Activated naive CD4-positive, alpha-beta T cell treated with anti-CD3 and anti-CD28 coated beads, Interleukin-2, amount 10 ng/mL, durations not matched to agents 7 days and 5 days (primary cell): ENCODE measurements at regions not wholly inside any gene's neighbourhood (a gene's known extent, or its start where the extent isn't known, plus 50 kb on each side); places are given as distances from the start of the nearest gene placed in this dataset.
"Not testable (repeated sequence)": the region's sequence is repeated elsewhere in the genome, so short reads cannot be mapped to it uniquely, and the experiment has no call there.

ENCODE experiments used
- CTCF ChIA-PET: fragments of 350-600 bp; sonication (Branson Sonifier 250); formaldehyde crosslinking; loops from one replicate; lab custom pipeline; 2021; ENCODE audit warnings: antibody characterized with exemption; lab: Charles Lee
- DNase-seq: peaks from one replicate; pipeline ENCODE4 v3.0.0-alpha.2; 2020
- H3K27ac Mint-ChIP-seq: one replicate; pipeline ENCODE4 v1.8.0; 2021; ENCODE audit warnings: mild to moderate bottlenecking, moderate library complexity, mixed read lengths
- H3K27me3 Mint-ChIP-seq: one replicate; pipeline ENCODE4 v1.8.0; 2021; ENCODE audit warnings: mild to moderate bottlenecking, mixed read lengths
- H3K36me3 Mint-ChIP-seq: one replicate; pipeline ENCODE4 v1.8.0; 2021; ENCODE audit warnings: mixed read lengths
- H3K4me1 Mint-ChIP-seq: one replicate; pipeline ENCODE4 v1.8.0; 2021; ENCODE audit warnings: mixed read lengths
- H3K4me3 Mint-ChIP-seq: one replicate; pipeline ENCODE4 v1.8.0; 2021; ENCODE audit warnings: mild to moderate bottlenecking, moderate library complexity, mixed read lengths
- H3K9me3 Mint-ChIP-seq: one replicate; pipeline ENCODE4 v1.8.0; 2021; ENCODE audit warnings: mixed read lengths

GRCh38 chr4:163737846-163738245, 243.4 kb downstream of the TMA16 start:
- H3K4me1 Mint-ChIP-seq, DNase-seq, H3K9me3 Mint-ChIP-seq, H3K4me3 Mint-ChIP-seq, CTCF ChIA-PET, H3K27ac Mint-ChIP-seq, H3K27me3 Mint-ChIP-seq, H3K36me3 Mint-ChIP-seq: not testable (repeated sequence)

GRCh38 chr4:163738521-163738920, 244.0 kb downstream of the TMA16 start:
- H3K9me3 Mint-ChIP-seq = no peaks in the 10 kb centered on the region
- DNase-seq = no peak
- H3K36me3 Mint-ChIP-seq = no peaks in the 10 kb centered on the region
- CTCF ChIA-PET = no interaction called here
- no peaks in the 10 kb centered on the region for H3K27me3 Mint-ChIP-seq
- H3K4me1 Mint-ChIP-seq = no peaks in the 10 kb centered on the region
- no peak overlapping the region for H3K4me3 Mint-ChIP-seq
- H3K27ac Mint-ChIP-seq = no peak overlapping the region

GRCh38 chr4:163744861-163745260, 250.4 kb downstream of the TMA16 start:
- Mint-ChIP-seq H3K27ac (no peak overlapping the region), H3K9me3 (no peaks in the 10 kb centered on the region), H3K4me1 (no peaks in the 10 kb centered on the region), H3K4me3 (no peak overlapping the region), H3K36me3 (no peaks in the 10 kb centered on the region), H3K27me3 (no peaks in the 10 kb centered on the region)
- CTCF ChIA-PET = no interaction called here
- no peak for DNase-seq

GRCh38 chr4:163747293-163747692, 252.8 kb downstream of the TMA16 start:
- CTCF ChIA-PET = no interaction called here
- no peaks in the 10 kb centered on the region for H3K36me3 Mint-ChIP-seq
- no peaks in the 10 kb centered on the region for H3K9me3 Mint-ChIP-seq
- H3K27me3 Mint-ChIP-seq = no peaks in the 10 kb centered on the region
- DNase-seq = no peak
- no peak overlapping the region for H3K4me3 Mint-ChIP-seq
- no peak overlapping the region for H3K27ac Mint-ChIP-seq
- no peaks in the 10 kb centered on the region for H3K4me1 Mint-ChIP-seq

GRCh38 chr4:163747886-163748285, 253.4 kb downstream of the TMA16 start:
- H3K9me3 Mint-ChIP-seq = no peaks in the 10 kb centered on the region
- H3K27me3 Mint-ChIP-seq = no peaks in the 10 kb centered on the region
- H3K36me3 Mint-ChIP-seq = no peaks in the 10 kb centered on the region
- no peak overlapping the region for H3K27ac Mint-ChIP-seq
- no peak overlapping the region for H3K4me3 Mint-ChIP-seq
- no peaks in the 10 kb centered on the region for H3K4me1 Mint-ChIP-seq
- no peak for DNase-seq
- CTCF ChIA-PET = no interaction called here

GRCh38 chr4:163748449-163748848, 254.0 kb downstream of the TMA16 start:
- H3K9me3 Mint-ChIP-seq = no peaks in the 10 kb centered on the region
- DNase-seq = no peak
- no peak overlapping the region for H3K27ac Mint-ChIP-seq
- CTCF ChIA-PET = no interaction called here
- H3K27me3 Mint-ChIP-seq = no peaks in the 10 kb centered on the region
- H3K36me3 Mint-ChIP-seq = no peaks in the 10 kb centered on the region
- H3K4me1 Mint-ChIP-seq = no peaks in the 10 kb centered on the region
- no peak overlapping the region for H3K4me3 Mint-ChIP-seq

GRCh38 chr4:163755013-163755412, 260.5 kb downstream of the TMA16 start:
- no peak overlapping the region for H3K4me3 Mint-ChIP-seq
- no peaks in the 10 kb centered on the region for H3K36me3 Mint-ChIP-seq
- DNase-seq = no peak
- H3K27ac Mint-ChIP-seq = no peak overlapping the region
- no peaks in the 10 kb centered on the region for H3K4me1 Mint-ChIP-seq
- CTCF ChIA-PET = interaction anchor here (0.7 to 2.2 kb wide), 4 partner anchors 196 to 205 kb away, joined by 3 to 13 read pairs (median 4); no protein-coding TSS in a partner anchor
- no peaks in the 10 kb centered on the region for H3K9me3 Mint-ChIP-seq
- no peaks in the 10 kb centered on the region for H3K27me3 Mint-ChIP-seq

GRCh38 chr4:163757219-163757618, 262.7 kb downstream of the TMA16 start:
- DNase-seq = no peak
- Mint-ChIP-seq H3K27ac (no peak overlapping the region), H3K4me1 (no peaks in the 10 kb centered on the region), H3K4me3 (no peak overlapping the region), H3K27me3 (no peaks in the 10 kb centered on the region), H3K36me3 (no peaks in the 10 kb centered on the region), H3K9me3 (no peaks in the 10 kb centered on the region)
- CTCF ChIA-PET = no interaction called here

- no peaks in the 10 kb centered on the region for H3K36me3 Mint-ChIP-seq
- no peaks in the 10 kb centered on the region for H3K4me1 Mint-ChIP-seq
- H3K27ac Mint-ChIP-seq = no peak overlapping the region
- CTCF ChIA-PET = interaction anchor here (0.5 to 0.7 kb wide), 2 partner anchors 228 to 1598 kb away, joined by 3 read pairs; no protein-coding TSS in a partner anchor
- no peaks in the 10 kb centered on the region for H3K9me3 Mint-ChIP-seq
- no peak overlapping the region for H3K4me3 Mint-ChIP-seq
- DNase-seq = no peak
- H3K27me3 Mint-ChIP-seq = no peaks in the 10 kb centered on the region
Observed at GRCh38 chr4:163758032-163758431, 263.5 kb downstream of the TMA16 start.

- no peak for DNase-seq
- H3K27me3 Mint-ChIP-seq = no peaks in the 10 kb centered on the region
- no peaks in the 10 kb centered on the region for H3K4me1 Mint-ChIP-seq
- no peaks in the 10 kb centered on the region for H3K9me3 Mint-ChIP-seq
- no peak overlapping the region for H3K4me3 Mint-ChIP-seq
- H3K27ac Mint-ChIP-seq = no peak overlapping the region
- CTCF ChIA-PET = no interaction called here
- H3K36me3 Mint-ChIP-seq = no peaks in the 10 kb centered on the region
Observed at GRCh38 chr4:163762741-163763140, 268.3 kb downstream of the TMA16 start.

GRCh38 chr4:163764569-163764968, 270.1 kb downstream of the TMA16 start:
- Mint-ChIP-seq H3K4me3 (no peak overlapping the region), H3K9me3 (no peaks in the 10 kb centered on the region), H3K4me1 (no peaks in the 10 kb centered on the region), H3K36me3 (no peaks in the 10 kb centered on the region), H3K27me3 (no peaks in the 10 kb centered on the region), H3K27ac (no peak overlapping the region)
- no peak for DNase-seq
- CTCF ChIA-PET = no interaction called here

- Mint-ChIP-seq H3K4me3 (no peak overlapping the region), H3K36me3 (no peaks in the 10 kb centered on the region), H3K27me3 (no peaks in the 10 kb centered on the region), H3K27ac (no peak overlapping the region), H3K4me1 (no peaks in the 10 kb centered on the region), H3K9me3 (no peaks in the 10 kb centered on the region)
- CTCF ChIA-PET = no interaction called here
- no peak for DNase-seq
Observed at GRCh38 chr4:163768014-163768413, 273.5 kb downstream of the TMA16 start.

GRCh38 chr4:163772238-163772637, 277.7 kb downstream of the TMA16 start:
- H3K4me3 Mint-ChIP-seq = no peak overlapping the region
- H3K9me3 Mint-ChIP-seq = no peaks in the 10 kb centered on the region
- no peaks in the 10 kb centered on the region for H3K4me1 Mint-ChIP-seq
- no peaks in the 10 kb centered on the region for H3K27me3 Mint-ChIP-seq
- no peak for DNase-seq
- CTCF ChIA-PET = no interaction called here
- no peaks in the 10 kb centered on the region for H3K36me3 Mint-ChIP-seq
- H3K27ac Mint-ChIP-seq = no peak overlapping the region

- H3K4me1 Mint-ChIP-seq = no peaks in the 10 kb centered on the region
- CTCF ChIA-PET = no interaction called here
Observed at GRCh38 chr4:163773940-163774339, 279.4 kb downstream of the TMA16 start.

GRCh38 chr4:163776957-163777356, 282.5 kb downstream of the TMA16 start:
- no peaks in the 10 kb centered on the region for H3K27me3 Mint-ChIP-seq
- CTCF ChIA-PET = no interaction called here
- H3K4me1 Mint-ChIP-seq = no peaks in the 10 kb centered on the region
- no peaks in the 10 kb centered on the region for H3K36me3 Mint-ChIP-seq
- H3K9me3 Mint-ChIP-seq = no peaks in the 10 kb centered on the region
- no peak overlapping the region for H3K27ac Mint-ChIP-seq
- H3K4me3 Mint-ChIP-seq = no peak overlapping the region
- no peak for DNase-seq

More at GRCh38 chr4:163773940-163774339, 279.4 kb downstream of the TMA16 start:
- no peak overlapping the region for H3K27ac Mint-ChIP-seq
- H3K27me3 Mint-ChIP-seq = no peaks in the 10 kb centered on the region
- no peaks in the 10 kb centered on the region for H3K36me3 Mint-ChIP-seq
- DNase-seq = no peak
- no peaks in the 10 kb centered on the region for H3K9me3 Mint-ChIP-seq
- no peak overlapping the region for H3K4me3 Mint-ChIP-seq

- H3K4me1 Mint-ChIP-seq = no peaks in the 10 kb centered on the region
- no peak overlapping the region for H3K4me3 Mint-ChIP-seq
- H3K9me3 Mint-ChIP-seq = no peaks in the 10 kb centered on the region
- no peaks in the 10 kb centered on the region for H3K27me3 Mint-ChIP-seq
- no peak for DNase-seq
- no peak overlapping the region for H3K27ac Mint-ChIP-seq
- no peaks in the 10 kb centered on the region for H3K36me3 Mint-ChIP-seq
- CTCF ChIA-PET = no interaction called here
Observed at GRCh38 chr4:163781726-163782125, 287.2 kb downstream of the TMA16 start.
